ENCODE measurements at regions not wholly inside any gene's neighbourhood (a gene's known extent, or its start where the extent isn't known, plus 50 kb on each side); places are given as distances from the start of the nearest gene placed in this dataset.
A peak's percentile ranks its signal among the peaks of the same experiment; 100 is the strongest.

DNA sequence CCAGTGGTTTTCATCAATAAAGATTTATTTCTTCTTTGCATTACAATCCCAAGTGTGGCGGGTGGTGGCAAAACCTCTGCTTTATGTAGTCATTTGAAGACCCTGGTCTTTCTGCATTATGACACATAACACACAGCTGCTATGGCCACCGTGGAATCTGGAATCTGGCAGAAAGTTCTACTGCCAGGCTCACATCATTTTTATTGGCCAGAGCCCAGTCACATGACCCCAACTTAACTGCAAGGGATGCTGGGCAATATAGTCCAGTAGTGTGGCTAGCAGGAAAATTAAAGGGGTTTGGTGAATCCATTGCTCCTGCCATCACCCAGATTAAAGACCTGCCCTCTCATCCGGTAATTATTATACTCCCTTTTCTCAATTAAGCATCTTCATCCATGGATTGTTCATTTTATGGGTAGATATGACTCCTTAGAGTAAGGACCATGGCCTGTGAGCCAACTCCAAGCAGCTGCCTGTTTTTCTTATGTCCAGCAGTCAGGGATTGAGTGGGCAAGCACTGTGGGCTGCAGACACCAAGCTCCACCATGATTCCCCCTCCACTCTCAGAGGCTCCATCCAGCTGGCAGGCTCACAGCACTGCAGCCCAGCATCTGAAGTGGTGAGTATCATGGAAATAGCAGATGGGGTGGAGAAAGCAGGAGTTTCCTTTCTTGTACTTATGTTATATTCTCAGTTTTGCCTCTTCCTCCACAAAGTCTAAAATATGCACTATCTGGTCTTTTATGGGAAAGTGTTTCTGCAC lies 1030.7 kb downstream of the AACS start:
- TF ChIP-seq, protein P1, sequence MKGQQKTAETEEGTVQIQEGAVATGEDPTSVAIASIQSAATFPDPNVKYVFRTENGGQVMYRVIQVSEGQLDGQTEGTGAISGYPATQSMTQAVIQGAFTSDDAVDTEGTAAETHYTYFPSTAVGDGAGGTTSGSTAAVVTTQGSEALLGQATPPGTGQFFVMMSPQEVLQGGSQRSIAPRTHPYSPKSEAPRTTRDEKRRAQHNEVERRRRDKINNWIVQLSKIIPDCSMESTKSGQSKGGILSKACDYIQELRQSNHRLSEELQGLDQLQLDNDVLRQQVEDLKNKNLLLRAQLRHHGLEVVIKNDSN (IDR thresholded peaks at IDR 0.05), result peak; percentile 52
- TF ChIP-seq ZBTB7A (IDR thresholded peaks at IDR 0.05; ENCODE audit: low read depth), result no peak
- TF ChIP-seq EGR1 (IDR thresholded peaks at IDR 0.05), result no peak
- no peak for TF ChIP-seq YY1 (IDR thresholded peaks at IDR 0.05; ENCODE audit: low read depth)
- no peak for TF ChIP-seq EP300 (IDR thresholded peaks at IDR 0.05; ENCODE audit: borderline replicate concordance)
- TF ChIP-seq, protein P2, sequence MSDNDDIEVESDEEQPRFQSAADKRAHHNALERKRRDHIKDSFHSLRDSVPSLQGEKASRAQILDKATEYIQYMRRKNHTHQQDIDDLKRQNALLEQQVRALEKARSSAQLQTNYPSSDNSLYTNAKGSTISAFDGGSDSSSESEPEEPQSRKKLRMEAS (IDR thresholded peaks at IDR 0.05), result no peak

DNA sequence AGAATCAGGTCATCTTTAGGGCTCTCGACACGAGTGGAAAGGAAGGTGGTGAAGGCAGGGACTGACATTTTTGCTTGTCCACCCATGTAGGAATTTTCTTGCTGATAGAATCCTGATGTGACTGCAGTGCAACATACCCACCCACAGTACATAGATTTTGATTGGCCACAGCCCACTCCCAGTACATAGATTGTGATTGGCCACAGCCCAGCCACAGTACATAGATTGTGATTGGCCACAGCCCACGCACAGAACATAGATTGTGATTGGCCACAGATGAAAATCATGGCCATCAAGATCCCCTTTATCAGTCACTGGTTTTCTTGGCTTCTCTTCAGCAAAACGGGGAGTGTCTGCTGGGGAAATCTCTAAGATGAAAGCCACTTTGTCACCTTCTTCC lies 1041.5 kb downstream of the AACS start:
- TF ChIP-seq CEBPB (IDR thresholded peaks at IDR 0.05), result no peak
- TF ChIP-seq RAD21 (IDR thresholded peaks at IDR 0.05; ENCODE audit: low read depth), result no peak
- TF ChIP-seq, protein P1 (IDR thresholded peaks at IDR 0.05), result no peak
- no peak for TF ChIP-seq ZBTB7A (IDR thresholded peaks at IDR 0.05; ENCODE audit: low read depth)
- TF ChIP-seq NFIC (IDR thresholded peaks at IDR 0.05), result no peak
- TF ChIP-seq EP300 (IDR thresholded peaks at IDR 0.05; ENCODE audit: borderline replicate concordance), result no peak
- TF ChIP-seq, protein P3, sequence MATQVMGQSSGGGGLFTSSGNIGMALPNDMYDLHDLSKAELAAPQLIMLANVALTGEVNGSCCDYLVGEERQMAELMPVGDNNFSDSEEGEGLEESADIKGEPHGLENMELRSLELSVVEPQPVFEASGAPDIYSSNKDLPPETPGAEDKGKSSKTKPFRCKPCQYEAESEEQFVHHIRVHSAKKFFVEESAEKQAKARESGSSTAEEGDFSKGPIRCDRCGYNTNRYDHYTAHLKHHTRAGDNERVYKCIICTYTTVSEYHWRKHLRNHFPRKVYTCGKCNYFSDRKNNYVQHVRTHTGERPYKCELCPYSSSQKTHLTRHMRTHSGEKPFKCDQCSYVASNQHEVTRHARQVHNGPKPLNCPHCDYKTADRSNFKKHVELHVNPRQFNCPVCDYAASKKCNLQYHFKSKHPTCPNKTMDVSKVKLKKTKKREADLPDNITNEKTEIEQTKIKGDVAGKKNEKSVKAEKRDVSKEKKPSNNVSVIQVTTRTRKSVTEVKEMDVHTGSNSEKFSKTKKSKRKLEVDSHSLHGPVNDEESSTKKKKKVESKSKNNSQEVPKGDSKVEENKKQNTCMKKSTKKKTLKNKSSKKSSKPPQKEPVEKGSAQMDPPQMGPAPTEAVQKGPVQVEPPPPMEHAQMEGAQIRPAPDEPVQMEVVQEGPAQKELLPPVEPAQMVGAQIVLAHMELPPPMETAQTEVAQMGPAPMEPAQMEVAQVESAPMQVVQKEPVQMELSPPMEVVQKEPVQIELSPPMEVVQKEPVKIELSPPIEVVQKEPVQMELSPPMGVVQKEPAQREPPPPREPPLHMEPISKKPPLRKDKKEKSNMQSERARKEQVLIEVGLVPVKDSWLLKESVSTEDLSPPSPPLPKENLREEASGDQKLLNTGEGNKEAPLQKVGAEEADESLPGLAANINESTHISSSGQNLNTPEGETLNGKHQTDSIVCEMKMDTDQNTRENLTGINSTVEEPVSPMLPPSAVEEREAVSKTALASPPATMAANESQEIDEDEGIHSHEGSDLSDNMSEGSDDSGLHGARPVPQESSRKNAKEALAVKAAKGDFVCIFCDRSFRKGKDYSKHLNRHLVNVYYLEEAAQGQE (IDR thresholded peaks at IDR 0.05; ENCODE audit: low read depth), result no peak
- no peak for TF ChIP-seq TCF12 (IDR thresholded peaks at IDR 0.05; ENCODE audit: low read depth)
- TF ChIP-seq FOXM1 (IDR thresholded peaks at IDR 0.05; ENCODE audit: borderline replicate concordance, low read depth), result no peak
- TF ChIP-seq TEAD4 (IDR thresholded peaks at IDR 0.05), result no peak
- no peak for TF ChIP-seq TAF1 (IDR thresholded peaks at IDR 0.05; ENCODE audit: low read depth)
- TF ChIP-seq, protein P2 (IDR thresholded peaks at IDR 0.05), result no peak
- no peak for TF ChIP-seq CREB1 (IDR thresholded peaks at IDR 0.05; ENCODE audit: low read depth)
- TF ChIP-seq YY1 (IDR thresholded peaks at IDR 0.05; ENCODE audit: low read depth), result no peak
- TF ChIP-seq EGR1 (IDR thresholded peaks at IDR 0.05), result no peak

DNA sequence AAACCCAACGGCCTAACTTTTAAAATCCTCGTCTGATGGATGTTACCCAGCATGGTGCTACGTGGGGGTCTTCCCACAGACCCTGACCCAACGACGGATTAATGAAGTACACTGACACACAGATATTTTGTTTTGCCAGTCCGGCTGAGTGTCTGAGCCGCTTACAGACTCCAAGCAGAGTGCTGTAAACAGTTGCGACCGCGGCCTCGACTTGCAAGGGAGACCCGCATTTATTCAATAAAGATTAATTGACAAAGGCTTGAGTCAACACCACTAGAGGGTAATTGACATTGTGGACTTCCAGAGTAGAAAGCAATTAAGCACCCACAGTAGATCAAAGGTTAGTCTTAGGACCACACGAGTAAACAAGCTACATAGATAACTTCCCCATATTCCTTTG lies 1042.4 kb downstream of the AACS start:
- no peak for TF ChIP-seq YY1 (IDR thresholded peaks at IDR 0.05; ENCODE audit: low read depth)
- no peak for TF ChIP-seq ZBTB7A (IDR thresholded peaks at IDR 0.05; ENCODE audit: low read depth)
- no peak for TF ChIP-seq CREB1 (IDR thresholded peaks at IDR 0.05; ENCODE audit: low read depth)

DNA sequence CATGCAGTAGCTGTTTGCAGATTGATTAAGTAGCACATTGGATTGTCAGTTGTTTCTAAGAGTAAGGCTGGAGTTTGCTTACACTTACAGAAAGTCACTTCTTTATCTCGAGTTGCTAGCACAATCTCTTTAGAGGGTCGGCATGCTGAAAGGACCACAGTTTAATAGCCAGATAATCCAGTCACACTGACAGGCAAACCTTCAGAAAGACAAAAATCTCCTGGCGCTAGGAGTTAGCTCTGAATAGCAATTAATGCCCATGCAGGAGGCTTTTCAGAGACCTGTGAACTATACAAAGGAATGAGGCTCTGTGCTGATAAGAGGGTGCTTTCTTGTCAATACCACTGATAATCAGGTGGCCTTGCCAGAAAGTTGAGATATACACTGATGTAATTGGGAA lies 1043.0 kb downstream of the AACS start:
- no peak for TF ChIP-seq EGR1 (IDR thresholded peaks at IDR 0.05)
- TF ChIP-seq FOXM1 (IDR thresholded peaks at IDR 0.05; ENCODE audit: borderline replicate concordance, low read depth), result no peak
- no peak for TF ChIP-seq YY1 (IDR thresholded peaks at IDR 0.05; ENCODE audit: low read depth)
- TF ChIP-seq EP300 (IDR thresholded peaks at IDR 0.05; ENCODE audit: borderline replicate concordance), result no peak
- no peak for TF ChIP-seq ZBTB7A (IDR thresholded peaks at IDR 0.05; ENCODE audit: low read depth)
- TF ChIP-seq, protein P1 (IDR thresholded peaks at IDR 0.05), result no peak
- TF ChIP-seq, protein P2 (IDR thresholded peaks at IDR 0.05), result no peak
- no peak for TF ChIP-seq TAF1 (IDR thresholded peaks at IDR 0.05; ENCODE audit: low read depth)
- no peak for TF ChIP-seq NFIC (IDR thresholded peaks at IDR 0.05)

DNA sequence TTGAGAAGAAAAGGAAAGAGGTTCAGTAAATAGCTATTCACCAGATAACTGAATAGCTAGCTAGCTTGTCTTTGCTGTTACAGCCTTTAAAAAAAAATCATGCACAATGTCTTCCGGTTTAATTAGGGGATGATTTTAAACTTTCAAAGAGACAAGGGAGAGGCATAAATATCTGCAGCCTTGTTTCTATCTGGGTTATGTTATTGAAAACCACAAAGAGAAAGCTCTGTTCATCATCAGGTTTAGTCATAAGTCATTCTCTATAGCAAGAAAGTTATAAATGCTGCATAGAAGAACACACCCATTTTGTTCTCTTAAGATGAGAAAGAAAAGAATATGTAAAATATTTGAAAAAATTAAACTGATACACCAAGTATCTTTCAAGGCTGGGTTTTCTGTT lies 1046.9 kb downstream of the AACS start:
- TF ChIP-seq ZBTB7A (IDR thresholded peaks at IDR 0.05; ENCODE audit: low read depth), result no peak
- no peak for TF ChIP-seq EGR1 (IDR thresholded peaks at IDR 0.05)
- no peak for TF ChIP-seq CEBPB (IDR thresholded peaks at IDR 0.05)
- TF ChIP-seq EP300 (IDR thresholded peaks at IDR 0.05; ENCODE audit: borderline replicate concordance), result no peak
- TF ChIP-seq, protein P2 (IDR thresholded peaks at IDR 0.05), result no peak
- no peak for TF ChIP-seq RAD21 (IDR thresholded peaks at IDR 0.05; ENCODE audit: low read depth)
- TF ChIP-seq, protein P1 (IDR thresholded peaks at IDR 0.05), result no peak
- no peak for TF ChIP-seq FOXM1 (IDR thresholded peaks at IDR 0.05; ENCODE audit: borderline replicate concordance, low read depth)
- no peak for TF ChIP-seq TEAD4 (IDR thresholded peaks at IDR 0.05)
- TF ChIP-seq TCF12 (IDR thresholded peaks at IDR 0.05; ENCODE audit: low read depth), result no peak
- TF ChIP-seq, protein P3 (IDR thresholded peaks at IDR 0.05; ENCODE audit: low read depth), result no peak
- TF ChIP-seq TAF1 (IDR thresholded peaks at IDR 0.05; ENCODE audit: low read depth), result no peak
- no peak for TF ChIP-seq NFIC (IDR thresholded peaks at IDR 0.05)
- no peak for TF ChIP-seq YY1 (IDR thresholded peaks at IDR 0.05; ENCODE audit: low read depth)
- no peak for TF ChIP-seq CREB1 (IDR thresholded peaks at IDR 0.05; ENCODE audit: low read depth)
